Stomach (tissue), 8 donors: ENCODE measurements at regions not wholly inside any gene's neighbourhood (a gene's known extent, or its start where the extent isn't known, plus 50 kb on each side); places are given as distances from the start of the nearest gene placed in this dataset.

Experiments used
- DNase-seq, 2 donors: peaks; one replicate each; pipeline versions ENCODE4 v3.0.0 to v3.0.0-alpha.2; 2013 to 2019
- H3K27ac ChIP-seq, 5 donors: fragments of 200-600 bp in 4 of 5; sonication (generic) in 4 of 5; one replicate each; pipeline ENCODE4 v1.5.1; 2013 to 2019; ENCODE audit warnings: mild to moderate bottlenecking in 1 of 5, moderate library complexity in 1 of 5
- H3K27me3 ChIP-seq, 3 donors: fragments of 200-600 bp; sonication (generic); one replicate each; pipeline ENCODE4 v1.5.1; 2017 to 2019; ENCODE audit warnings: mixed run types in 1 of 3
- H3K36me3 ChIP-seq, 4 donors: fragments of 200-600 bp; sonication (generic); 1 replicate in 3 of 4; 2 replicates in 1 of 4; pipeline ENCODE4 v1.5.1; 2016 to 2019
- H3K4me1 ChIP-seq, 4 donors: fragments of 200-600 bp; sonication (generic); one replicate each; pipeline ENCODE4 v1.5.1; 2016 to 2019
- H3K4me3 ChIP-seq, 4 donors: fragments of 200-600 bp; sonication (generic) in 3 of 4; one replicate each; pipeline ENCODE4 v1.5.1; 2016 to 2019; ENCODE audit warnings: mild to moderate bottlenecking in 1 of 4
- H3K9me3 ChIP-seq, 4 donors: fragments of 200-600 bp; sonication (generic); one replicate each; pipeline ENCODE4 v1.5.1; 2016 to 2019
- EP300 ChIP-seq: sonication (generic); formaldehyde crosslinking; IDR thresholded peaks from one replicate; pipeline ENCODE4 v1.6.1; 2017; ENCODE audit warnings: antibody characterized with exemption
- POLR2A ChIP-seq, 4 donors: fragments of 450-650 bp; IDR thresholded peaks; one replicate each; pipeline ENCODE4 v1.6.1; 2016; ENCODE audit warnings: antibody characterized with exemption in 4 of 4, control low read depth in 2 of 4, mild to moderate bottlenecking in 1 of 4, moderate library complexity in 1 of 4
- POLR2AphosphoS5 ChIP-seq, 3 donors: sonication (generic); formaldehyde crosslinking; IDR thresholded peaks; one replicate each; pipeline ENCODE4 v1.6.1; 2016; ENCODE audit warnings: antibody characterized with exemption in 3 of 3
- WGBS, 5 donors: extraction: QIAGEN DNeasy Blood & Tissue Kit in 3 of 5; methylation state at CpG; one replicate each; pipeline versions ENCODE4 v1.1.5 to v1.1.7; 2013 to 2018; 5-methylcytosine and 5-hydroxymethylcytosine counted together
- intact Hi-C: fragments of 100-400 bp; cut with DNase I; formaldehyde crosslinking; loops from one replicate; pipeline ENCODE4 v1.15.1; 2023; ENCODE audit warnings: low total_unique reads
- TF ChIP-seq, protein P1 (sequence below), 7 experiments: fragments of 450-650 bp in 4 of 7; fragments of 200-600 bp in 3 of 7; sonication (generic) in 3 of 7; IDR thresholded peaks; one replicate each; pipeline ENCODE4 v1.5.1; 2016 to 2019; ENCODE audit warnings: antibody characterized with exemption in 7 of 7, control low read depth in 2 of 7, mild to moderate bottlenecking in 1 of 7
- donor health status: healthy with polysubstance abuse.
- donor health status: Bipolar disorder and iron deficiency.
- donor health status: healthy.

DNA sequence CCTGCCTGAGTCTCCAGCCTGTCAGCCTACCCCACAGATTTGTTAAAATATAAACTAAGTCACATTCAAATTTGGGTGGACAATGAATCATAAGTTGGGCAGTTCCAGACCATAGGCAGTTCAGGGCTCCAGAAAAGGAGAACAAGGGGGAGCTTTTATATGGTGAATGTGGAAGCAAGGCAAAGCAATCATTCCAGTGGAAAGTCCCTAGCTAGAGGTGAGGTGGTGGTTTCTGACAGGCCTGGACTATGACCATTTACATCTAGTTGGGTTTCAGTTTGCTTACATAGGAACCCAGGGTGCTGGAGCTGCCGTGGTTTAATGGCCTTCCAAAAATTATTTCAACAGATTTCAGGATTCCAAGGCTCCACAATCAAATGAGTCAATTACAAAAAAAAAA is 207.3 kb downstream of the AEBP2 start:
- intact Hi-C loops: no loop called here
- Histone ChIP-seq H3K27ac (no peak overlapping the region), H3K4me1 (peaks cover 0 to 4% (median 0%) of the 10 kb centered on the region in 4 donors), H3K9me3 (peaks cover 0 to 7% (median 0%) of the 10 kb centered on the region in 4 donors), H3K27me3 (no peaks in the 10 kb centered on the region), H3K36me3 (no peaks in the 10 kb centered on the region), H3K4me3 (no peak overlapping the region)
- TF ChIP-seq EP300: no peak
- TF ChIP-seq POLR2AphosphoS5 (IDR thresholded peaks at IDR 0.05): no peak
- TF ChIP-seq, protein P1, sequence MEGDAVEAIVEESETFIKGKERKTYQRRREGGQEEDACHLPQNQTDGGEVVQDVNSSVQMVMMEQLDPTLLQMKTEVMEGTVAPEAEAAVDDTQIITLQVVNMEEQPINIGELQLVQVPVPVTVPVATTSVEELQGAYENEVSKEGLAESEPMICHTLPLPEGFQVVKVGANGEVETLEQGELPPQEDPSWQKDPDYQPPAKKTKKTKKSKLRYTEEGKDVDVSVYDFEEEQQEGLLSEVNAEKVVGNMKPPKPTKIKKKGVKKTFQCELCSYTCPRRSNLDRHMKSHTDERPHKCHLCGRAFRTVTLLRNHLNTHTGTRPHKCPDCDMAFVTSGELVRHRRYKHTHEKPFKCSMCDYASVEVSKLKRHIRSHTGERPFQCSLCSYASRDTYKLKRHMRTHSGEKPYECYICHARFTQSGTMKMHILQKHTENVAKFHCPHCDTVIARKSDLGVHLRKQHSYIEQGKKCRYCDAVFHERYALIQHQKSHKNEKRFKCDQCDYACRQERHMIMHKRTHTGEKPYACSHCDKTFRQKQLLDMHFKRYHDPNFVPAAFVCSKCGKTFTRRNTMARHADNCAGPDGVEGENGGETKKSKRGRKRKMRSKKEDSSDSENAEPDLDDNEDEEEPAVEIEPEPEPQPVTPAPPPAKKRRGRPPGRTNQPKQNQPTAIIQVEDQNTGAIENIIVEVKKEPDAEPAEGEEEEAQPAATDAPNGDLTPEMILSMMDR (IDR thresholded peaks at IDR 0.05): no peak
- TF ChIP-seq POLR2A (IDR thresholded peaks at IDR 0.05): no peak
- no peak for DNase-seq
- WGBS, 5 donors: 65 to 91% (median 77%) methylated on average over 1 of the region's 1 CpG

DNA sequence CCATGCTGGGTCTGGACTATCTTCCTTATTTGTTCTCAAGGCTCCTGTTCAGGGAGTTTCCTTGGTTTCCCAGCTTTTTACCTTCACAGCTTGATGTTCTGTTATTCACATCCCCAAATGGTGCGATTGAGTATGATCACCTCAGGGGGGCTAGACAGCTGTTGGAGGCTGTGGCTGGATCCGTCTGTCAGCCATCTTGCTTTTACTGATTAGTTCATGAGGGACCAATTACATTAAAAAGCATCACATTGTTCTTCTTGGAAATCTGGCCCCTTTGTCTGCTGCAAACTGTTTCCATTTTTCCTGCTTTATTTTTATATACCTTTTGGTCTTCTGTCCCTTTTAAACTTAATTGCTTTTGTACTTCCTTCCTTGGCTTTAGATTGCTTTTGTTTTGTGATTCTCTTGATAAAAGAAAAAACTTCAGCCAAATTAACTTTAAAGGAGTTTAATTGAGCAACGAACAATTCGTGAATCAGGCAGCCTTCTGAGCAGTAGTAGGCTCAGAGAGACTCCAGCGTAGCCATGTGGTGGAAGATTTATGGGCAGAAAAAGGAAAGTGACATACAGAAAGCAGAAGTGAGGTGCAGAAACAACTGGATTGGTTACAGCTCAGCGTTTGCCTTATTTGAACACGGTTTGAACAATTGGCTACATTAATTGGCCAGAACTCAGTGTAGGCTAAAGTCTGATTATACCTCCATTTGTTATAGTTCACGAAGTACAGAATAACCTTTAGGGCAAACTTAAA is 208.7 kb downstream of the AEBP2 start:
- Histone ChIP-seq H3K36me3 (no peaks in the 10 kb centered on the region), H3K9me3 (peaks cover 0 to 7% (median 0%) of the 10 kb centered on the region in 4 donors), H3K4me3 (no peak overlapping the region), H3K4me1 (peaks cover 0 to 13% (median 0%) of the 10 kb centered on the region in 4 donors), H3K27ac (peak overlapping the region in 1 of 5 donors; percentile 12), H3K27me3 (no peaks in the 10 kb centered on the region)
- peak in 1 of 2 donors; percentile 28 for DNase-seq
- intact Hi-C loops: no loop called here
- 53 to 73% (median 69%) methylated on average over 8 of the region's 8 CpGs for WGBS, 5 donors
- TF ChIP-seq POLR2AphosphoS5 (IDR thresholded peaks at IDR 0.05): no peak
- TF ChIP-seq, protein P1 (IDR thresholded peaks at IDR 0.05): no peak
- TF ChIP-seq POLR2A (IDR thresholded peaks at IDR 0.05): no peak
- TF ChIP-seq EP300: no peak

DNA sequence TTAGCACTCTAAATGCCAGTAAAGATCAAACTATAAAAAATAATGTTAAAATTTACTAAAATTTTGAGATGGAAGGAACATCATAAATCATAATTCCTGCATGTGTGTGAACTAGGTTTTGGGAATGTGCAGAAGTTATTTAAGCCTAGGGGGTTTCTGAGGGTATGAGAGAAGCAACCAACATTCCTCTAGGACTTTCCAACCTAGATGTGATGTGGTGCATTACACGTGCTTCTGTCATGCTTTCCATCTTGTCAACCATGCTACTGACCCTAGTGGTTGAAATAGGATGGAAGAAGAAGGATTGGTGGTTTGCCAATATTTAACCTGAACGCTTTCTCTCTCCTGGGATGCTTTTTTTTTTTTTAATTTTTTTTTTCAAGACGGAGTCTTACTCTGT is 209.3 kb downstream of the AEBP2 start:
- DNase-seq: no peak
- Histone ChIP-seq H3K27me3 (no peaks in the 10 kb centered on the region), H3K4me1 (peaks cover 0 to 10% (median 0%) of the 10 kb centered on the region in 4 donors), H3K27ac (peak overlapping the region in 1 of 5 donors; percentile 12), H3K36me3 (no peaks in the 10 kb centered on the region), H3K9me3 (peaks cover 0 to 7% (median 0%) of the 10 kb centered on the region in 4 donors), H3K4me3 (no peak overlapping the region)
- 75 to 94% (median 88%) methylated on average over 3 of the region's 3 CpGs for WGBS, 5 donors
- intact Hi-C loops: no loop called here
- TF ChIP-seq POLR2AphosphoS5 (IDR thresholded peaks at IDR 0.05) (no peak), EP300 (no peak), POLR2A (IDR thresholded peaks at IDR 0.05) (no peak)
- TF ChIP-seq, protein P1 (IDR thresholded peaks at IDR 0.05): no peak

DNA sequence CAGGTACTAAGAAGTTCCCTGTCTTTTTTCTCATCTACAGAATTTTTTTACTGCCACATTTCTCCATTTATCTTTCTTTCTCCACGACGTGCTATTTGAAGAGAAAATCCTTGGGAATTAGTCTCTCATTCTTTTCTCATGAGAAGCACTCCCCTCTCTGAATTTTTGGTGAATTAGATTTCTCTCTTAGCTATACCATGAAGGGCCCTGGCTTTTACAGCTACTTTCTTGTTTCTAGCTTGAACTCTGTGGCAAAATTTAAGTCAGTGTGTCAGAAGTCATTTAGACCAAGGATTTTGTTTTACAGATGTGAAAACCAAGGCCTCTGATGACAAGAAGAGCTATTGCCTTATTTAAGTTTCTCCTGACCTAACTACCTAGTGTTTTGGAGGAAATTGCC is 213.1 kb downstream of the AEBP2 start:
- no peak overlapping the region for H3K4me3 ChIP-seq
- TF ChIP-seq POLR2AphosphoS5 (IDR thresholded peaks at IDR 0.05) (no peak), EP300 (no peak), POLR2A (IDR thresholded peaks at IDR 0.05) (no peak)
- TF ChIP-seq, protein P1 (IDR thresholded peaks at IDR 0.05): no peak
- H3K36me3 ChIP-seq: no peaks in the 10 kb centered on the region
- DNase-seq: no peak
- peaks cover 0 to 9% (median 0%) of the 10 kb centered on the region in 4 donors for H3K4me1 ChIP-seq
- H3K27ac ChIP-seq: peak overlapping the region in 2 of 5 donors; percentile 10 to 75
- H3K9me3 ChIP-seq: no peaks in the 10 kb centered on the region
- H3K27me3 ChIP-seq: no peaks in the 10 kb centered on the region
- 35 to 76% (median 53%) methylated on average over 2 of the region's 2 CpGs for WGBS, 5 donors
- intact Hi-C loops: no loop called here
